ENCODE measurements at regions not wholly inside any gene's neighbourhood (a gene's known extent, or its start where the extent isn't known, plus 50 kb on each side); places are given as distances from the start of the nearest gene placed in this dataset.

DNA sequence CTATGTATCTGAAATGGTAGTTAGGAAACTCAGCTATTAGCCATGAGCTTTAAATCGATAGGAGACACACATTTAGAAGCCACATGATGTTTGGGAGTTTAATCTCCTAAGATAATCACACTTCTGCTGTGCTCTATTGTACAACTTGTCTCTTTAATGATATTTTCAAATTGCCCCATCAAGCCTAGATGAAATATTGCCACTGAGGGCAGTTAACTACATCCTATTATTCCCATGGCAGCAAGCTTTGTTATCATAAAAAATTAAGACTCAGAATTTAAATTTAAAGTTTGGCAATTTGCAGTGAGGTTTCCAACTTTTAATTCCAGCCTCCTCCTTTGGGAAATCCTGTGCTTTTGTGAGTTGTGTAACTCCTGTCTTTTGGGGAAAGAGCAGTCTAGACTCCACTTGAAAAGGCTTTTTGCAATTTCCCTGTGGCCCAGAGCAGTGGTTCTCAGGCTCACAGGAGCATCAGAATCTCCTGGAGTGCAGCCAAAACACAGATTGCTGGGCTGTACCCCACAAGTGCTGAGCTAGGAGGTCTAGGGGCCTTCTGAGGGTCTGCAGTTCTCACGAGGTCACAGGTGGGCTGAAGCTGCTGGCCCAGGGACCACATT is 792.4 kb downstream of the QKI start:
- H3K36me3 Mint-ChIP-seq (ENCODE audit: low read depth, unreplicated experiment), result no peaks in the 10 kb centered on the region
- H3K27me3 Mint-ChIP-seq (ENCODE audit: low read depth, unreplicated experiment), result no peaks in the 10 kb centered on the region
- FAIRE-seq (no peak), DNase-seq (ENCODE audit: low read depth) (no peak)
- H3K4me3 Mint-ChIP-seq (ENCODE audit: unreplicated experiment), result no peak overlapping the region
- H2AFZ ChIP-seq (ENCODE audit: low read depth, low read length), result no peak overlapping the region
- H3K4me3 ChIP-seq (ENCODE audit: insufficient read depth, low read depth, low read length), result no peak overlapping the region
- H3K79me2 ChIP-seq (ENCODE audit: insufficient read depth, low read length), result no peaks in the 10 kb centered on the region
- TF ChIP-seq, protein P1, sequence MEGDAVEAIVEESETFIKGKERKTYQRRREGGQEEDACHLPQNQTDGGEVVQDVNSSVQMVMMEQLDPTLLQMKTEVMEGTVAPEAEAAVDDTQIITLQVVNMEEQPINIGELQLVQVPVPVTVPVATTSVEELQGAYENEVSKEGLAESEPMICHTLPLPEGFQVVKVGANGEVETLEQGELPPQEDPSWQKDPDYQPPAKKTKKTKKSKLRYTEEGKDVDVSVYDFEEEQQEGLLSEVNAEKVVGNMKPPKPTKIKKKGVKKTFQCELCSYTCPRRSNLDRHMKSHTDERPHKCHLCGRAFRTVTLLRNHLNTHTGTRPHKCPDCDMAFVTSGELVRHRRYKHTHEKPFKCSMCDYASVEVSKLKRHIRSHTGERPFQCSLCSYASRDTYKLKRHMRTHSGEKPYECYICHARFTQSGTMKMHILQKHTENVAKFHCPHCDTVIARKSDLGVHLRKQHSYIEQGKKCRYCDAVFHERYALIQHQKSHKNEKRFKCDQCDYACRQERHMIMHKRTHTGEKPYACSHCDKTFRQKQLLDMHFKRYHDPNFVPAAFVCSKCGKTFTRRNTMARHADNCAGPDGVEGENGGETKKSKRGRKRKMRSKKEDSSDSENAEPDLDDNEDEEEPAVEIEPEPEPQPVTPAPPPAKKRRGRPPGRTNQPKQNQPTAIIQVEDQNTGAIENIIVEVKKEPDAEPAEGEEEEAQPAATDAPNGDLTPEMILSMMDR (IDR thresholded peaks at IDR 0.05; ENCODE audit: insufficient read depth, low read depth, low read length), result no peak
- TF ChIP-seq EZH2 (IDR thresholded peaks at IDR 0.05; ENCODE audit: insufficient read depth, low read length), result no peak
- H3K4me1 ChIP-seq (ENCODE audit: insufficient read depth, low read length), result peaks cover 5% of the 10 kb centered on the region
- no peak overlapping the region for H3K27ac Mint-ChIP-seq (ENCODE audit: unreplicated experiment)
- no peaks in the 10 kb centered on the region for H3K9me3 ChIP-seq (ENCODE audit: insufficient read depth, low read depth, low read length)
- H3K36me3 ChIP-seq (ENCODE audit: insufficient read depth, low read length), result no peaks in the 10 kb centered on the region
- peaks cover 12% of the 10 kb centered on the region for H3K4me1 Mint-ChIP-seq (ENCODE audit: low read depth, unreplicated experiment)
- no peaks in the 10 kb centered on the region for H4K20me1 ChIP-seq (ENCODE audit: insufficient read depth, low read length)
- H3K27me3 ChIP-seq (ENCODE audit: insufficient read depth, low read length), result no peaks in the 10 kb centered on the region
- H3K9ac ChIP-seq (ENCODE audit: low read length), result no peak overlapping the region
- no peak overlapping the region for H3K27ac ChIP-seq (ENCODE audit: low read depth, low read length)
- no peak overlapping the region for H3K4me2 ChIP-seq (ENCODE audit: low read length)
- H3K9me3 Mint-ChIP-seq (ENCODE audit: unreplicated experiment), result peaks cover 5% of the 10 kb centered on the region

DNA sequence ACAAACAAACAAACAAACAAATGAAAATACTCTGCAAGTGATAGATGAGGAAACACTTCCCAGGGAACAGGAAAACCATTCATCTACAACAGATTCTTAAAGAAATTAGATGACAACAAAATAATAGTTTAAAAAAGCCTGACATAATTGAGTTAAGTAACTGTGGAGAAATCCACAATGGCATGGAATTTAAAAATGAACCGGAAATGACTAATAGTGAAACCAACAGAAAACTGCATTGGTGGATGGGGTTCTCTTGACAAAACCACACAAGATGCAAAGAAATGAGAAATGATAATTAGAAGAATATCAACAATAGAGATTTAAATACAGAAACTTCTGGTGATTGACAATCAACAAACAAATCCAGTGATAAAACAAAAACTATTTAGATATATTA is 785.6 kb downstream of the QKI start:
- Histone ChIP-seq H3K9ac (ENCODE audit: low read length) (no peak overlapping the region), H2AFZ (ENCODE audit: low read depth, low read length) (no peak overlapping the region), H3K27ac (ENCODE audit: low read depth, low read length) (no peak overlapping the region), H3K4me1 (ENCODE audit: insufficient read depth, low read length) (no peaks in the 10 kb centered on the region), H3K79me2 (ENCODE audit: insufficient read depth, low read length) (no peaks in the 10 kb centered on the region), H4K20me1 (ENCODE audit: insufficient read depth, low read length) (no peaks in the 10 kb centered on the region), H3K36me3 (ENCODE audit: insufficient read depth, low read length) (no peaks in the 10 kb centered on the region), H3K4me2 (ENCODE audit: low read length) (no peak overlapping the region), H3K9me3 (ENCODE audit: insufficient read depth, low read depth, low read length) (no peaks in the 10 kb centered on the region), H3K4me3 (ENCODE audit: insufficient read depth, low read depth, low read length) (no peak overlapping the region), H3K27me3 (ENCODE audit: insufficient read depth, low read length) (no peaks in the 10 kb centered on the region)
- Mint-ChIP-seq H3K9me3 (ENCODE audit: unreplicated experiment) (peaks cover 5% of the 10 kb centered on the region), H3K36me3 (ENCODE audit: low read depth, unreplicated experiment) (no peaks in the 10 kb centered on the region), H3K27me3 (ENCODE audit: low read depth, unreplicated experiment) (no peaks in the 10 kb centered on the region), H3K4me3 (ENCODE audit: unreplicated experiment) (no peak overlapping the region), H3K4me1 (ENCODE audit: low read depth, unreplicated experiment) (peaks cover 14% of the 10 kb centered on the region), H3K27ac (ENCODE audit: unreplicated experiment) (no peak overlapping the region)
- no peak for FAIRE-seq
- DNase-seq (ENCODE audit: low read depth), result peak; percentile 25
- TF ChIP-seq EZH2 (IDR thresholded peaks at IDR 0.05; ENCODE audit: insufficient read depth, low read length), result no peak
- TF ChIP-seq, protein P1 (IDR thresholded peaks at IDR 0.05; ENCODE audit: insufficient read depth, low read depth, low read length), result no peak

DNA sequence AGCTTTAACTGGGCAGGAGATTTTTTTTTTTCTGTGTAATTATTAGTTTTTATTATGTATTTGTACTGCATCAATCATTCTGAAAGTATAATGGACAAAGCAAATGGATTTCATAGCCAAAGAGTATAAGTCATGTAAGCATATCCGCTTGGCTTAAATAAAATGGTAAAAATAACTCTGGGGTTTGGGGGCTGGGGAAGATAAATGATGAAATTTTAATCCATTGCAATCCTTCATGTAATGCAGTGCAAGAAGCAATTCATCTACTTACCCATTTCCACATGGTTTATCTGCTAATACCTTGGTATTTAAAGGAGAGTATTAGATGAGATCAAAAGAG is 781.4 kb downstream of the QKI start:
- FAIRE-seq, result no peak
- H4K20me1 ChIP-seq (ENCODE audit: insufficient read depth, low read length), result no peaks in the 10 kb centered on the region
- DNase-seq (ENCODE audit: low read depth), result no peak
- Mint-ChIP-seq H3K4me1 (ENCODE audit: low read depth, unreplicated experiment) (peaks cover 14% of the 10 kb centered on the region), H3K27me3 (ENCODE audit: low read depth, unreplicated experiment) (no peaks in the 10 kb centered on the region), H3K9me3 (ENCODE audit: unreplicated experiment) (no peaks in the 10 kb centered on the region), H3K4me3 (ENCODE audit: unreplicated experiment) (no peak overlapping the region), H3K36me3 (ENCODE audit: low read depth, unreplicated experiment) (no peaks in the 10 kb centered on the region), H3K27ac (ENCODE audit: unreplicated experiment) (no peak overlapping the region)
- no peaks in the 10 kb centered on the region for H3K9me3 ChIP-seq (ENCODE audit: insufficient read depth, low read depth, low read length)
- no peaks in the 10 kb centered on the region for H3K27me3 ChIP-seq (ENCODE audit: insufficient read depth, low read length)
- H3K4me3 ChIP-seq (ENCODE audit: insufficient read depth, low read depth, low read length), result no peak overlapping the region
- H3K4me2 ChIP-seq (ENCODE audit: low read length), result no peak overlapping the region
- no peaks in the 10 kb centered on the region for H3K4me1 ChIP-seq (ENCODE audit: insufficient read depth, low read length)
- no peak overlapping the region for H3K27ac ChIP-seq (ENCODE audit: low read depth, low read length)
- H3K36me3 ChIP-seq (ENCODE audit: insufficient read depth, low read length), result no peaks in the 10 kb centered on the region
- no peak for TF ChIP-seq EZH2 (IDR thresholded peaks at IDR 0.05; ENCODE audit: insufficient read depth, low read length)
- TF ChIP-seq, protein P1 (IDR thresholded peaks at IDR 0.05; ENCODE audit: insufficient read depth, low read depth, low read length), result no peak
- H2AFZ ChIP-seq (ENCODE audit: low read depth, low read length), result no peak overlapping the region
- H3K79me2 ChIP-seq (ENCODE audit: insufficient read depth, low read length), result no peaks in the 10 kb centered on the region
- H3K9ac ChIP-seq (ENCODE audit: low read length), result no peak overlapping the region
